Body of pancreas (tissue), 4 donors: ENCODE measurements at regions not wholly inside any gene's neighbourhood (a gene's known extent, or its start where the extent isn't known, plus 50 kb on each side); places are given as distances from the start of the nearest gene placed in this dataset.
"Not testable (repeated sequence)": the region's sequence is repeated elsewhere in the genome, so short reads cannot be mapped to it uniquely, and the experiment has no call there.

Experiments used
- ATAC-seq: fragments of 150-250 bp; one replicate; pipeline ENCODE4 v1.9.1; 2016
- DNase-seq, 4 donors: peaks; one replicate each; pipeline ENCODE4 v3.0.0-alpha.2; 2019
- H3K27ac ChIP-seq, 4 donors: fragments of 200-600 bp; sonication (generic); 1 replicate in 3 of 4; 2 replicates in 1 of 4; pipeline versions ENCODE4 v1.5.1 to v1.6.1; 2016 to 2019; ENCODE audit warnings: mild to moderate bottlenecking in 1 of 4, mixed read lengths in 1 of 4, moderate library complexity in 1 of 4
- H3K27me3 ChIP-seq, 2 donors: fragments of 200-600 bp; sonication (generic); one replicate each; pipeline ENCODE4 v1.6.0; 2016; ENCODE audit warnings: mild to moderate bottlenecking in 1 of 2
- H3K36me3 ChIP-seq, 2 donors: fragments of 200-600 bp; sonication (generic); replicated peaks in 1 of 2; 2 replicates each; pipeline ENCODE4 v1.5.1; 2016; ENCODE audit warnings: low read depth in 2 of 2; ENCODE audit not compliant: insufficient read depth in 1 of 2
- H3K4me1 ChIP-seq: fragments of 200-600 bp; sonication (generic); one replicate; pipeline ENCODE4 v1.6.0; 2016
- H3K4me3 ChIP-seq, 2 donors: fragments of 200-600 bp; sonication (generic); 1 replicate in 1 of 2; 2 replicates in 1 of 2; pipeline ENCODE4 v1.5.1; 2016 to 2019
- H3K9me3 ChIP-seq, 3 donors: fragments of 200-600 bp; sonication (generic); 1 replicate in 2 of 3; 2 replicates in 1 of 3; pipeline ENCODE4 v1.5.1; 2016
- POLR2A ChIP-seq, 3 donors: fragments of 450-650 bp; IDR thresholded peaks; one replicate each; pipeline ENCODE4 v1.6.1; 2016; ENCODE audit warnings: antibody characterized with exemption in 3 of 3, mild to moderate bottlenecking in 2 of 3
- WGBS, 2 donors: methylation state at CpG; one replicate each; pipeline ENCODE4 v1.1.5; 2017; 5-methylcytosine and 5-hydroxymethylcytosine counted together
- intact Hi-C: fragments of 100-400 bp; cut with DNase I; formaldehyde crosslinking; loops from one replicate; pipeline ENCODE4 v1.15.1; 2023
- TF ChIP-seq, protein P1 (sequence below), 7 experiments: fragments of 450-650 bp in 4 of 7; fragments of 200-600 bp in 3 of 7; sonication (generic) in 3 of 7; IDR thresholded peaks; one replicate each; pipeline ENCODE4 v1.5.1; 2016 to 2019; ENCODE audit warnings: antibody characterized with exemption in 7 of 7

DNA sequence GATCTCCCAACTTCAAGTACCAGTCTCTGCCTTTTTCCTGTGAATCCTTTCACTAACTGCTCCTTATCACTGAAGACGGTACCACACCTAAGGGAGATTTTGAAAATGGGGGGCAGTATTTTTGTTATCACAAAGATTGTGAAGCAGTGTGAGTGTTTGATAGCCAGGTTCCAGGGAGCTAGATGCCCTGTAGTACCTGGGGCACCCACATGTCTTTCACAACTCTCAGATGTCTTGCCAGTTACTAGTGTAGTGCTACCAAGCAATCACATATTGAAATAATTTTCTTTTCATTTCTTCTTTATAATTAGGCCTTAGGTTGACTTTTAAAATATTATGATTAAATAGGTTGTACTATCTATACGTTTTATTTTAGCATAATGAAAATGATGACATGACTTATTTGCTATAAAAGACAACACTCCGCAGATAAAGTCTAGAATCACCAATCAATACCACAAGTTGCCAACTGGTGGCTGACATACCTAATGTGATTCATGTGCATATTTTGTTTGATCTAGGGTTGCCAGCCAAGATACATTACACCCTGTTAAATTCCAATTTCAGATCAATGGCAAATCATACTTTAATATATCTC lies 215.9 kb downstream of the EXOC5 start:
- no peaks in the 10 kb centered on the region for H3K9me3 ChIP-seq
- no peak overlapping the region for H3K4me3 ChIP-seq
- H3K27ac ChIP-seq = no peak overlapping the region
- no peaks in the 10 kb centered on the region for H3K27me3 ChIP-seq
- ATAC-seq (no peak), DNase-seq (no peak)
- peaks cover 10% of the 10 kb centered on the region for H3K4me1 ChIP-seq
- H3K36me3 ChIP-seq = no peaks in the 10 kb centered on the region
- TF ChIP-seq, protein P1, sequence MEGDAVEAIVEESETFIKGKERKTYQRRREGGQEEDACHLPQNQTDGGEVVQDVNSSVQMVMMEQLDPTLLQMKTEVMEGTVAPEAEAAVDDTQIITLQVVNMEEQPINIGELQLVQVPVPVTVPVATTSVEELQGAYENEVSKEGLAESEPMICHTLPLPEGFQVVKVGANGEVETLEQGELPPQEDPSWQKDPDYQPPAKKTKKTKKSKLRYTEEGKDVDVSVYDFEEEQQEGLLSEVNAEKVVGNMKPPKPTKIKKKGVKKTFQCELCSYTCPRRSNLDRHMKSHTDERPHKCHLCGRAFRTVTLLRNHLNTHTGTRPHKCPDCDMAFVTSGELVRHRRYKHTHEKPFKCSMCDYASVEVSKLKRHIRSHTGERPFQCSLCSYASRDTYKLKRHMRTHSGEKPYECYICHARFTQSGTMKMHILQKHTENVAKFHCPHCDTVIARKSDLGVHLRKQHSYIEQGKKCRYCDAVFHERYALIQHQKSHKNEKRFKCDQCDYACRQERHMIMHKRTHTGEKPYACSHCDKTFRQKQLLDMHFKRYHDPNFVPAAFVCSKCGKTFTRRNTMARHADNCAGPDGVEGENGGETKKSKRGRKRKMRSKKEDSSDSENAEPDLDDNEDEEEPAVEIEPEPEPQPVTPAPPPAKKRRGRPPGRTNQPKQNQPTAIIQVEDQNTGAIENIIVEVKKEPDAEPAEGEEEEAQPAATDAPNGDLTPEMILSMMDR (IDR thresholded peaks at IDR 0.05) = no peak
- TF ChIP-seq POLR2A (IDR thresholded peaks at IDR 0.05) = no peak
- intact Hi-C loops = no loop called here
- 53 to 59% methylated on average over 3 of the region's 3 CpGs for WGBS, 2 donors

DNA sequence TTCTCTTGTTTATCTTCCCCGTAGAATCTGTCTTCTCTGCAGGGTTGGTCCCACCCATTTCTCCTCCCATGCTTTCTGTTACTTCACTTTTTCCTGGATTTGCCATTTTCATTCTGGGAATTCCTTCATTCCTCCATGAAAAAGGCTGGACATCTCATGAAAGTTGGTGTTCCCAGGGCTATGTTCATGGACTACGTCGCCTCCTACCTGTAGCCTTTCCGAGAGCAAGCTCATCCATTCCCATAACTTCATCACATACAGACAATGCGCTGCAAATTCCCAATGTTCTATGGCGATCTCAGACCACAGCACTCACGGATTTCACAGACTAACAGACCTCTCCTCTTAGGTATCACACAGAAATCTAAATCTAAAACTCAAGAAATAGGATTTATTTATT lies 217.1 kb downstream of the EXOC5 start:
- WGBS, 2 donors = 83% methylated on average over 7 of the region's 7 CpGs
- intact Hi-C loops = no loop called here
- DNase-seq (no peak), ATAC-seq (no peak)
- Histone ChIP-seq H3K36me3 (no peaks in the 10 kb centered on the region), H3K27ac (no peak overlapping the region), H3K27me3 (no peaks in the 10 kb centered on the region), H3K4me1 (no peaks in the 10 kb centered on the region), H3K4me3 (no peak overlapping the region), H3K9me3 (no peaks in the 10 kb centered on the region)
- TF ChIP-seq, protein P1 (IDR thresholded peaks at IDR 0.05) = no peak
- TF ChIP-seq POLR2A (IDR thresholded peaks at IDR 0.05) = no peak

DNA sequence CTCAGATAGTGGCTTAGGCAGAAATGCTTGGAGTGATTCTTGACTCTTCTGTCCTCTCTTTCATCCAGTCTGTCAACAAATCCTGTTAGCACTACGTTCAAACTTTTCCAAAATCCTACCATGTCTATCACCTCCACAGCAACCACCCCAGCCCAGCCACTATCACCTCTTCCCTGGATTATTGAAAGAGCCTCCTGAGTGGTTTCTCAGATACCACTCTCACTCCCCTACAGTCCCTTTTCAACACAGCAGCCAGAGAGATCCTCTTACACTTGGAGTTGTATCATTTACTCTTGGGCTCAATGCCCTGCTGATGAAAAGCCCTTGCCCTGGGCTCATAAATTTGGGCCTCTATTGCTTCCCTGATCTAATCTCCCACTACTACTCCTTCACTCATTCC lies 218.9 kb downstream of the EXOC5 start:
- ATAC-seq = no peak
- intact Hi-C loops = no loop called here
- TF ChIP-seq, protein P1 (IDR thresholded peaks at IDR 0.05) = no peak
- no peak for TF ChIP-seq POLR2A (IDR thresholded peaks at IDR 0.05)
- H3K27me3 ChIP-seq = no peaks in the 10 kb centered on the region
- 52 to 57% methylated on average over 1 of the region's 1 CpG for WGBS, 2 donors
- H3K36me3 ChIP-seq = no peaks in the 10 kb centered on the region
- H3K4me1 ChIP-seq = no peaks in the 10 kb centered on the region
- no peak overlapping the region for H3K4me3 ChIP-seq
- no peak for DNase-seq
- H3K27ac ChIP-seq = no peak overlapping the region
- no peaks in the 10 kb centered on the region for H3K9me3 ChIP-seq

DNA sequence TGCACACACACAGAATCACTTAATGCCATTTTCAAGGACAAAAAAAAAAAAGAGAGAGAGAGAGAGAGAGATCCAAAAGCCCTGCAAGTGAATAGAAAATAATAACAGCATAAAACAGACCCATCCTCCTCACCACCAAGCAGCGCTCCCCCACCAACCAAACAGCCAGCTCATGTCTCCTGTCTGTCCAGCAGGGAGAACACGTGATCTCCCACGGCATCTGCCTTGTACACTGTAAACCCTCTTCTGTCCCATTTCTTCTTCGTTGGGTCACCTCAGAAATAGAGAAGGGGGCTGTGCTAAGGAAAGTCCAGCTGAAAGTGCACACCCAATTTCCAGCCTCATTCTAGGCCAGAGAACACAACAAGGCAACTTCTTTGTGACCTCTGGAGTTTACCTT lies 222.5 kb downstream of the EXOC5 start:
- no peaks in the 10 kb centered on the region for H3K36me3 ChIP-seq
- no peak overlapping the region for H3K27ac ChIP-seq
- 70 to 78% methylated on average over 4 of the region's 4 CpGs for WGBS, 2 donors
- intact Hi-C loops = no loop called here
- TF ChIP-seq POLR2A (IDR thresholded peaks at IDR 0.05) = no peak
- TF ChIP-seq, protein P1 (IDR thresholded peaks at IDR 0.05) = no peak
- ATAC-seq (no peak), DNase-seq (no peak)
- no peaks in the 10 kb centered on the region for H3K4me1 ChIP-seq
- no peaks in the 10 kb centered on the region for H3K9me3 ChIP-seq
- no peaks in the 10 kb centered on the region for H3K27me3 ChIP-seq
- no peak overlapping the region for H3K4me3 ChIP-seq

DNA sequence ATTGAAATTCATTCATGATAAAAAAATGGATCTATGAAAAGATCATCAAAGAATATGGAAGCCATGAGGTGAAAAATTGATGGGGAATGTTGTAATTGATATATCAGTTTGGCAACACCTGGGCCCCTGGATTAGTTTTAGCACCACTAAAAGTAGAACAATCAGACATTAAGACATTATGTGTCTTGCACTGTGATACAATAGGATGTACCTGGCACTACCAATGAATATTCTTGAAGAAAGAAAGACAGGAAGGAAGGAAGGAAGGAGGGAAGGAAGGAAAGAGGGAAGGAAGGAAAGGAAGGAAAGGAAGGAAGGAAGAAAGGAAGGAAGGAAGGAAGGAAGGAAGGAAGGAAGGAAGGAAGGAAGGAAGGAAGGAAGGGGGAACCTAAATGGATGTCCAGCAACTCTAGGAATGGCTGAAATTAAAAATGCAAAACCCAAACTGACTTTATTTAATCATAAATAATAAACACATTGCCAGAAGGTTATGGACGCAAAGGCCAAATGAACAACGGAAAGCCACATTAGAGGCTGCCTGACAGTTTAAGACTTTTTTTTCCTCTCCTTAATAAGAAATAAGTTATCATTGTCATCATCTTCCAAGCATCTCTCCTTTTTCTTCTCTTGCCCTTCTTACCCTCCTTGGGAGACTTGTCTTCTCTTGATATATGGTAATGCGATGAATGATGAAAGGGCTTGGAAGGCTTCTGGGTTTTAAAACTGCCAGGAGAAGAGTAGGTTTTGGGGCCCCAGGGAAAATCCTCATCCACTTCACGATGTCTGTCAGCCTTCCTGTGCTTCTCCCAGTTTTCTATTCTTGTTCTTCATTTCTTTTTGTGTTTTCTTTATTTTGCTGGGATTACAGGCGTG lies 224.4 kb downstream of the EXOC5 start:
- H3K27ac ChIP-seq, H3K9me3 ChIP-seq, H3K27me3 ChIP-seq, ATAC-seq, H3K4me3 ChIP-seq, DNase-seq, H3K36me3 ChIP-seq, intact Hi-C loops, H3K4me1 ChIP-seq: not testable (repeated sequence)
- WGBS, 2 donors = 86 to 89% methylated on average over 5 of the region's 5 CpGs
